ENCODE measurements at regions not wholly inside any gene's neighbourhood (a gene's known extent, or its start where the extent isn't known, plus 50 kb on each side); places are given as distances from the start of the nearest gene placed in this dataset.

- SMC1A ChIA-PET (ENCODE audit: uncharacterized antibody, unreplicated experiment), result interaction anchor here (1.3 to 2.0 kb wide), 5 partner anchors 15 to 69 kb away, joined by 3 to 6 read pairs (median 4); no protein-coding TSS in a partner anchor
- no peak for FAIRE-seq
- H3K27ac ChIP-seq (ENCODE audit: control insufficient read depth, insufficient read depth), result no peak overlapping the region
- no peaks in the 10 kb centered on the region for H3K27me3 ChIP-seq (replicated peaks in 1 of 2; ENCODE audit: control insufficient read depth in 2 of 2, insufficient read depth in 2 of 2, low read length in 1 of 2)
- DNase-seq (ENCODE audit: low read depth, low spot score), result no peak
- H4K20me1 ChIP-seq (ENCODE audit: control insufficient read depth, insufficient read depth), result no peaks in the 10 kb centered on the region
- H3K79me2 ChIP-seq (ENCODE audit: control insufficient read depth, insufficient read depth, low read length), result no peaks in the 10 kb centered on the region
- intact Hi-C loops (cut with micrococcal nuclease; ENCODE audit: unreplicated experiment) (no loop called here), in situ Hi-C loops (cut with MboI) (no loop called here)
- peak; percentile 37 for ATAC-seq
- H3K9me3 ChIP-seq (replicated peaks; ENCODE audit: control insufficient read depth, insufficient read depth, low read length), result no peaks in the 10 kb centered on the region
- CTCF ChIA-PET, result interaction anchor here (1.5 to 1.8 kb wide), 2 partner anchors 13 to 21 kb away, joined by 3 to 4 read pairs; no protein-coding TSS in a partner anchor
- no peak overlapping the region for H3K4me3 ChIP-seq
- 95% methylated on average over 6 of the region's 6 CpGs for WGBS (ENCODE audit: insufficient coverage, insufficient replicate concordance, low lambda C conversion rate, missing lambda C conversion rate)
- H2AFZ ChIP-seq (ENCODE audit: control insufficient read depth, low read depth, low read length), result no peak overlapping the region
- peaks cover 23% of the 10 kb centered on the region for H3K4me1 ChIP-seq (ENCODE audit: control insufficient read depth, insufficient read depth, low read length)
- H3K9ac ChIP-seq (ENCODE audit: control insufficient read depth, insufficient read depth, low read length), result no peak overlapping the region
- no peak for TF ChIP-seq ZBTB40 (IDR thresholded peaks at IDR 0.05; ENCODE audit: borderline replicate concordance)
- no peak for TF ChIP-seq HSF1 (IDR thresholded peaks at IDR 0.05; ENCODE audit: low read depth, low read length)
- TF ChIP-seq POU2F2 (IDR thresholded peaks at IDR 0.05; ENCODE audit: borderline replicate concordance, low read depth, low read length), result no peak
- no peak for TF ChIP-seq ZNF687 (IDR thresholded peaks at IDR 0.05)
- no peak for TF ChIP-seq PRDM15 (CRISPR knock-in tag; IDR thresholded peaks at IDR 0.05)
- no peak overlapping the region for H3K4me2 ChIP-seq (ENCODE audit: control insufficient read depth, insufficient read depth)
- POLR2A ChIA-PET, result no interaction called here
- RAD21 ChIA-PET (ENCODE audit: unreplicated experiment), result interaction anchor here (1.6 kb wide), 1 partner anchor 28 kb away, joined by 4 read pairs; no protein-coding TSS in a partner anchor
- no peaks in the 10 kb centered on the region for H3K36me3 ChIP-seq (ENCODE audit: control insufficient read depth in 2 of 2, insufficient read depth in 2 of 2, low read length in 1 of 2)
- BruUV-seq (replicated peaks), result no TSS peak
Observed at GRCh38 chr7:17131983-17132655, 166.3 kb upstream of the AHR start.
